PC-3 (cell line): ENCODE measurements at regions not wholly inside any gene's neighbourhood (a gene's known extent, or its start where the extent isn't known, plus 50 kb on each side); places are given as distances from the start of the nearest gene placed in this dataset.

Experiments used
- CTCF ChIP-seq: fragments of 300-600 bp; sonication (generic); conservative IDR thresholded peaks from 2 replicates; pipeline ENCODE4 v1.5.1; 2017; ENCODE audit warnings: antibody characterized with exemption, low read depth, mild to moderate bottlenecking, low read length
- EZH2 ChIP-seq: fragments of 300-600 bp; sonication (generic); IDR thresholded peaks from one replicate; pipeline ENCODE4 v1.6.1; 2017; ENCODE audit warnings: antibody characterized with exemption, mild to moderate bottlenecking, low read length; ENCODE audit not compliant: unreplicated experiment
- EZH2phosphoT487 ChIP-seq: fragments of 300-600 bp; sonication (generic); IDR thresholded peaks from 2 replicates; pipeline ENCODE4 v1.6.1; 2018; ENCODE audit warnings: mild to moderate bottlenecking, antibody characterized with exemption, low read length, borderline replicate concordance

DNA sequence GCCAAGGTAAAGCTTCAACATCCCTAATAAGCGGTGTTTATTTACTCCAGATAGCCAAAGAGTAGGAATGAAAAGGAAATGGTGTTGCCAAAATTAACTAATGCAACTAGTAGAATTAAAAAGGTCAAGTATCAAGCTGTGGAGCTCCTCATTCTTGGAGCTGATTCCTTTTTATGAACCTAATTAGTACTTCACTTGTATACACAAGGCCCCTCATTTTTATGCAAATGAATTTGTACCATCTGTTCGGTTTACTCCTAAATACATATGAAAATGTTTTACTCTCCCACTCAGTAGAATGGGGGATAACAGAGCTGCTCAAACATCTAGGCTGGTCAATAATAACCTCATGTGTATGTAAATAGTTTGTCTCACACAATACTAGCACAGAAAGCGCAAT lies 426.4 kb upstream of the LUZP2 start:
- TF ChIP-seq CTCF: no peak
- TF ChIP-seq EZH2: no peak
- TF ChIP-seq EZH2phosphoT487: no peak
